NAMALWA (cell line): ENCODE measurements at regions not wholly inside any gene's neighbourhood (a gene's known extent, or its start where the extent isn't known, plus 50 kb on each side); places are given as distances from the start of the nearest gene placed in this dataset.
"Not testable (repeated sequence)": the region's sequence is repeated elsewhere in the genome, so short reads cannot be mapped to it uniquely, and the experiment has no call there.

Source experiments
- DNase-seq: peaks from one replicate; pipeline ENCODE4 v3.0.0-alpha.2; 2015; ENCODE audit warnings: low spot score

DNA sequence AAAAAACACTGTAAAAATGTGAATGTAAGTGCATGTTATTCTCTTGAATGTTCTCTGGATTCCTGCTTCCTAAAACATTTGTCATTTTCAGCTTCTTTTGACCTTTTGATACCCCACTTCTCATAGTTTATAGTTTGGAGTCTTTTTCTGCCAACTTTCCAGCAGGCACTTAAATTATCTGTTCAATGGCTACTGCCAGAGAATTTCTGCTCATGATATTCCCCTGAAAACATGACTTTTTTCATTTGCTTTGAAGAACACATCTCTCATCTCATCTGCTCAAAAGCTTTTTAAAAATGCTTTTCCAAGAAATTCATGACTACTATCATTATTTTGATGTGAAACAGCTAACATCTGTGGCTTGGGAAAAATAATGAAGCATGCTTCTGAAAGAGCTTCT lies 269.7 kb upstream of the PCDH7 start:
- DNase-seq: no peak

DNA sequence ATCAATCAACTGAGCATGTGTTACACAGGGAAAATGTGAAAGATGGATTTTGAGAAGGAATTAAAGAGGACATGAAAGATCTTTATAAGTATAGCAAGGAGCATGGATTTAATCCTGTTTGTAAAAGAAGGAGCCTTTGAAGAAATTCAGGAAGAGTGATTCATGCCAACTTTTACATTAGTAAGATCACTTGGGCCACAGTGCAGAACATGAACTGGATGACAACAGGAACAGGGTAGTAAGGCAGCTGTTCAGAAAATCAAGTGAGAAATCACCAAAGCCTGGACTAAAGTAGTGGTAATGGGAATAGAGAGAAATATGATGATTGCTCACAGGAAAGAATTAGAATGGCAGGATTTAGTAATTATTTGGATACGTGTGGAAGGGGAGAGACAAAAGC lies 265.7 kb upstream of the PCDH7 start:
- DNase-seq: no peak

DNA sequence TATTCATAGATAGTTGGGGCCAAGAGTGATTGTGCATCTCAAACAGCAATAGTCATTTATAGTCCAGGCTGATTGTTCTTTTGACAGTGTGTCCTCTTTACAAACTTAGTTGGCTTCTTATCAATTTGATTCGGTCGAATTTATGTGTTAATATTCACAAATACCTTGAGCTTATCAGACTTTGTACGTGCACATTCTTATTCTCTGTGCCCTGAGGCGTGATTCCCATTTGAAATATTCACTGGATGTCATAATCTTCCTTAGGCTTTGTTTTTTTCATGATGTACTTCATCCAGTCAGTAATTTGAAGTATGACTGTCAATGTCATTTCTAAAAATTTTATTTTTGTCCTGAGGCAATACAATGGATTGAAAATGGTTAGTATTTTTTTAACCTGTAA lies 263.5 kb upstream of the PCDH7 start:
- no peak for DNase-seq

DNA sequence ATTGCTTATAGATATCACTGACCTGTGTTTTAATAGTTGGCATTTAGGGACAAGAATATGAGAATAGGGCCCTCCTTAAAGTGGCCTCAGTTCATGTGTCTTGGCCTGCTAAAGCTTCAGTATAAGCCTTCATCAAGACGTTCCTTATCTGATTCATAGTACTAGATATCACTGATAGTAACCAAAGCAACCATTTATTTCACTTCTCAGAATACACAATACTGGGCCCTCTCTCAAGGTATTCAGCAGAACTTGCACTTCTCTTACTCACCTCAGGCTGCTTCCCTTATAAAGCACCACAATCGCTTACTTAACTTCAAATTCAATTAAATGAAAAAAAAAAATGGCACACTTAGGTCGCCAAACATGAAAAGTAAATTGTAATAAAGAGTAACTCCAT lies 259.4 kb upstream of the PCDH7 start:
- DNase-seq: no peak

DNA sequence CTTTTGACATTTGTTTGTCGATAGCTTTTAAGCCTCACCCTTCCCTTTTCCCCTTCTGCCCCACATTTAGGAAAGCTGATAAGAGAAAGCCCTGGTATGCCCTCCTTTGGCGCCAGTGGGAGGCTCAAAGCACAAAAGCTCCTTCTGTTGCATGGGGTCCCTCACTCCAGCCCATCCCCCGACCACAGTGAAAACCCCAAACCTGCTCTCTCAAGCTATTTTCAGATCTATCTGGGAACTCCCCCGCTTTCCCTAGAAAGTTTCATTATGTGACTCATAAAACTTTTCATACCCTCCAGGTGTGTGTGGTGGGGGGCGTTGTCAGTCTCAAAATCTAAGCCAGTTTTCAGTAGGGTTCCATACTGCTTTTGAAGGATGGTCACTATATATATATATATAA lies 259.0 kb upstream of the PCDH7 start:
- DNase-seq: no peak

DNA sequence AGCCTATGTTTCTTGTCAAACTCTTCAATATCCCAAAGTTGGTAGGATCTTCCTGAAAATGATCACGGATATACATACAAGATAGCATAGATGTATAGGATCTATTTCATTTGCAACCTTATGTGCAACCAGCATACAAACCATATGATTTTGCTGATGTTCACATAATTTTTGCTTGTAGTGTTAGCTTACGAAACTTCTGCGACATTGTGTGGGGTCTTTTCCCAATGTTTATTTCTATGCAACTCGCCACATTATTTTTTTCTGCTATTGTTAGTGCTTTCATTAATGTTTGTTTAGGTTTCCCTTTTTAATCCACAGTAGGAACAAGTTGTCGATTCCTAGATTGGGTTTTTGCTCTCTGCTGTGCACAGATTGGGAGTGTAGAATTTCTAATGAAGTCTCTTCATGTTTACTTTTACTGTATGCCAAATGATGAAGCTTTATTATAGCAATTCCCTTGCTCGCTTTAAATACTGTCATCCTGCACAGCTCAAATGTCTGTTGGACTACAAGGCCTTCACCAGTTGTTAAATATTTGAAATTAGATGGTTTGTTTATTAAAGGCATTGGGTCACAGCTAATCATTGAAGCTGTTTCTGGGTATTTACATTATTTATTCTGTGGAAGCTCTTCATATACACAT lies 257.6 kb upstream of the PCDH7 start:
- DNase-seq: no peak

DNA sequence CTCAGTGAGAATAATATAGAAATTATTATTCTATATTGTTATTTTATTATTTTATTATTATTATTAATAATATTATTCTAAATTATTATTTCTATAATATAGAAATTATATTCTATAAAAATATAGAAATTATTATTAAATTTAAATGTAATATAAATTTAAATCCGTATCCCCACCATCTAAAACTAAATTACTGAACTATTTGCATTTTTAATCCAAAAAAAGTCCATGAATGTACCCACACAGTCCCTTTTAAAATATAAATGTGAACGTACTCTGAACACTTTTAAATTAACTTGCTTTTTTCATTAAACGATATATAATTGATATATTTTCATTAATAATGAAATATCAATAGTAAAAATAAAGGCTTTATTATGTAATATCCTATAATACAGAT lies 248.3 kb upstream of the PCDH7 start:
- no peak for DNase-seq

DNA sequence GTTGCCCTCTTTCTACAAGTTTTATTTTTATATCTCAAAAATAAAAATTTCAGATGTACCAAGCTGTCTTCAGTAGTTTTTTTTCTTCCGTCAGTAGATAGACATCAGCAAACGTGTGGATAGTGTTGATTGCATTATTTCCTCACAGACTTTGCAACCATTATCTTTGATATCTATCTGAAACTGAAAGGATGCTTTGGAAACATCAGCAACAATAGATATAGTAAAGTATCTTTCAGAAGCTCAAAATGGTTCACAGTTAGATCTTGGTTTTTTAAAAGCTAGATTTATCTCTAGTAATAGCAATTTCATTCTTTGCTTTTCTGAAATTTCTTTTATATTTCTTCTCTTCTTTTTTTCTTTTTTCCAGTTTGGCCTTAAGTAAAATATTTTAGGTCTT lies 246.9 kb upstream of the PCDH7 start:
- no peak for DNase-seq

DNA sequence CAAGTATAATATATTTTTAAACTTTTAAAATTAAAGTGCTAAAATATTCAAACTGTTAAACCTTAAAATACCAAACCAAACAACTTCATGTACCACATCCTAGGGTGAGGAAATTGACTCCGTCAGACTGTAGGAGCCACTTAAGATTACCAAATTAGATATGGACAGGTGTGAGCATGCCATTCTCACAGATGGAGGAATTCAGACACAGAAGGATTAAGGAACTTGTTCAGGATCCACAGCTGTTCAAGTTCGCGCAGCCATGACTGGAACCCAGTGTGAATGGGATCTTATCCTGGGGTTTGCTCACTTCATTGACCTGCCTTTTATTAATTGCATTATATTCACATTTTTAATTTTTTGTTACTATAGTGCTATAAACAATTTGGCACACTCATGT lies 224.9 kb upstream of the PCDH7 start:
- DNase-seq: no peak

DNA sequence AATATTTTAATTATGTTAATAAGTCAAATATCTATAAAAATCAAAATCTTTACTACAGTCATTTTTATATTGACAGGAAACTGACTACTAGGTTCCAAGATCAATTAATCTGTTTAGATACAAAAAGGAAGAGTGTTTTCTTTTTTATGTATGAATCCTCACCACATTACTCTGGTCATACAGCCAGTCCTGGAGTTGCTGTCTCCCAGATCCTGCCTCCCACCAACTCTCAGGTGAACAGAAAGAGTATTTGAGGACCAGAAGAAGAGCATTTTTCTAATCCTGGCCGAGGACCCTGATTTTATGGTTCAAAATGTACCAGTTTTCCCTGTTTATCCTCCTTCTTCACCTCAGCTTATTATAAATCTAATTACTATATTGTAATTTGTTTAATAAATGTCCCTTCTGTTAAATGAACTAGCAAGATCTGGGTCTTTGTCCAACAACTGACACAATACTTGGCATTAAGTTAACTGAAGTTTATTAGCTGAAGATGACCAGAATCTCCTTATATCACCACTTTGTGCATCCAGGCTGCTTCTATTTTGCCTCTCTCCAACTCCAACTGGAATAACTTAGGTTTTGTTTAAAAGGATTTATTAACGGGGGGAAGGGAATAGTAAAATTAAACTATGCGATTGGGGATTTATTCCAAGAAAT lies 224.4 kb upstream of the PCDH7 start:
- no peak for DNase-seq

DNA sequence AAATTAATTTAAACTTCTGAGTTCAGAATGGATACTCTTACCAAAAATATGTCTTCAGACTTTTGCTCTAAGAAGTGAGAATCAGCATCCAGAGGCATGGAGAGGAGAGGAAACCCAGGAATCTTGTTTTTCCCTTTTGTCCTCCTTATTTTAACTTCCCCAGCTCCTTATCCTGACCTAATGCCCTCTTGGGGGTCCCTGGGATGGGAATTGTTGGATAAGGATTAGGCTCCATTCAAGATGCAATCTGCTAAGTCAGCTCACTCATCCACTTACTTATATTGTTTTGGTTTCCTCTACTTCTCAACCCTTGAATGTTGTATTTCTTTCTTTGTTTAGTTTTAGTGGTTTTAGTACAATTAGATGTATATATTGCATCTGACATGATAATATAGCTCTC lies 208.4 kb upstream of the PCDH7 start:
- DNase-seq: no peak

DNA sequence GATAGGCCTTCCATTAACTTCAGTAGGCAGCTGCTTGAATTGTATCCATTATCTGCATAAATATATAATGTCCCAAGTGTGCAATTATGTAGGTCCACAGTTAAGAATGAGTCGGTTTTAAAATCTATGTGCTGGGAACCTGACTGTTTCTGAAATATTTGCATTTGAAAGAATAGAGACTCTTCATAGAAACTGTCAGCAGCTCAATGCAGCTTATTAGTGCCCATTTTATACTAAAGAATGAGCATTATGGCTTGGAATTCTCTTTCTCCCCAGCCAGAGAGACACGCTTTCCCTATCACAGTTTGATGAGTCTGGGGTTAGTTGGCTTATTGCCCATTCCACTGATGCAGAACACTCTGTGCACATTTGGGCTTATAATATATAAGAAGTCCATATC lies 202.0 kb upstream of the PCDH7 start:
- DNase-seq: no peak

DNA sequence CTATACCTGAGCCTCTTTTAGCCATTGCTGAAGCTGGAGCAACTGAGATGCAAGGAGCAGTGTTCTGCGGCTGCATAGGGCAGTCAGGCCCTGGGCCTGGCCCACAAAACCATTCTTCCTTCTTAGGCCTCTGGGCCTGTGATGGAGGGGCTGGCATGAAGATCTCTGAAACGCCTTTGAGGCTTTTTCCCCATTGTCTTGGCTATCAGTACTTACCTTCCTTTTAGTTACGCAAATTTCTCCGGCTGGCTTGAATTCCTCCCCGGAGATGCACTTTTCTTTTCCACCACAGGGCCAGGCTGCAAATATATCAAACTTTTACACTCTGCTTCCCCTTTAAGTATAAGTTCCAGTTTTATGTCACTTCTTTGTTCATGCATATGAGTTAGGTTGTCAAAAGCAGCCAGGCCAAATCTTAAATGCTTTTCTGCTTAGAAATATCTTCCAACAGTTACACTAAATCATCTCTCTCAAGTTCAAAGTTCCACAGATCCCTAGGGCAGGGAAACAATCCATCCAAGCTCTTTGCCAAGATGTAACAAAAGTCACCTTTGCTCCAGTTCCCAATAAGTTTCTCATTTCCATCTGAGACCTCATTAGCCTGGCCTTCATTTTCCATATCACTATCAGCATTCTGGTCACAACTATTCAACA lies 194.4 kb upstream of the PCDH7 start:
- DNase-seq: no peak

DNA sequence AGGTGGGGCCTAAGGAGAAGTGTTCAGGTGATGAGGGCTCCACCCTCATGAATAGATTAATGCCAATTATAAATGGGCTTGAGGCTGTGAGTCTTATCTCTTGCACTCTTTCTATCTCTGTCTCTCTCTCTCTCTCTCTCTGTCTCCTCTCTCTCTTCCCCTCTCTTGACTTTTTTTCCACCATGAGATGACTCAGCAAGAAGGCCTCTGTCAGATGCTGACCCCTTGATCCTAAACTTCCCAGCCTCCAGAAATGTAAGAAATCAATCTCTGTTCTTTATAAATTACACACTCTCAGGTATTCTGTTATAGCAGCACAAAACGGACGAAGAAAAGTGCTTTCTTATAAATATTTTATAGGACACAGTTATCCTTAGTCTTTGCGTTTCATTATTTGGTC lies 184.9 kb upstream of the PCDH7 start:
- DNase-seq: no peak

DNA sequence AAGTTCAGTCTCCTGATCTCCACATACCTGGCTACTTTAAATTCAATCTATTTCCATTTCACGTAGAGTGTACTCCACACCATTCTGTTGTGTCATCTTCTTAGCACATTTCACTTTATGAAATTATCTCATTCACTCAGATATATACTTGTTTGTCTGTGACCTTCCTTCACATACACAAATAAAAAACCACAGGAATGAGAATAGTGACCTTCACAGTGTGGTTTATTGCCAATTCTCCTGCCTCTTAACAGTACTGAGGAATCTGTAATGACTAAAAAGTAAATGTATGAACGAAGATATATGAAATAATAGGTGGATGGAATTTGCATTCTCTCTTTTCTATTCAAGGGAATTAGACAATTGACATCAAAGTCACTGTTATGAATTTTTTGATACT lies 183.9 kb upstream of the PCDH7 start:
- DNase-seq: no peak

DNA sequence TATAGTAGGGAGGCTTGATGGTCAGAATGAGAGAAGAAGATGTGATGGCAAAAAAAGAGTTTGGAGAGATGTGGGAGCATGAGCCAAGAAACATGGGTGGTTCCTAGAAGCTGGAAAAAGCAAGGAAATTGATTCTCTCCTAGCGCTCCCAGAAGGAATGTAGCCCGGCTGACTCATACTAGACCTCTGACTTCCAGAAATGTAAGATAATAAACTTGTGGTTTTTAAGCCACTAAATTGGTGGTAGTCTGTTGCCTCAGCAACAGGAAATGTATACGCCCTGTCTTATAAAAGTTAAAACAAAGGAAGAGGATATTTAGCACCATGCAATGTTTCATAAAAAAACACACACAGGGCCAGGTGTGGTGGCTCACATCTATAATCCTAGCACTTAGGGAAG lies 182.7 kb upstream of the PCDH7 start:
- DNase-seq: no peak

DNA sequence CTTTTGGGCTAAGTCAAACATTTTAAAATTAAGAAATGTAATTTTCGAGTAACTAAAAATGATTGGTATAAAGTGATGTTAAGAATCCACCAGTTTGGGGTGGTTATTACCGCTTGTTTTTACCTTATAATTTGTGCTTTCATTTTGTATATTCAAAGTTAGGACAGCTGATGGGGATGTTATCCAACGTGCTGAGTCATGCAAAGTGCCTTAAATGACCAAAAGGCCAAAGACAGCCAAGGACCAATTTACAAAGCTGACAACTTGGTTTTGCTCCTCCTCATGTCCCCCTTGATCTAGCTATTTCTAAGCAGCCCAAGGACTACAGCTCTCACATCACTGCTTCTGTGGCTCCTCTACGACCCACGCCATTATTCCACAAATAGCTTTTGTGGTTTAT lies 181.4 kb upstream of the PCDH7 start:
- DNase-seq: no peak

DNA sequence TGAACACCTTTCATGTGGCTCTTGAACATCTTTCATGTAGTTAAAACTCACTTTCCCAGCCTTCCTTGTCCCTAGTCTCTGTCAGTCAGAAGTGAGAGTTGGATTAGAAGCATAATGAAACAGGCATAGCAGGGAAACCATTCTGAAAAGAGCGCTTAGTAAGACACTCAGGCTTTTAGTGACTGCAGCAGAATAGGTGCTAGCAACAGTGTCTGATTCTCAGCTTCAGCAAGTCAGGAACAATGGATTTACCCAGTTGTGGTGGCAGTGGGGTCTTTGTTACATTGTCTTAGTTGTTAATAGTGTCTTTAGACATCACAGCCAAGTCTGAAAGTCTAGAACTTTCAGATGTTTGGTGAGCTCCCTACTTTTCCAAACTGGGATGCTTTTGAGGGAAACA lies 177.1 kb upstream of the PCDH7 start:
- no peak for DNase-seq

DNA sequence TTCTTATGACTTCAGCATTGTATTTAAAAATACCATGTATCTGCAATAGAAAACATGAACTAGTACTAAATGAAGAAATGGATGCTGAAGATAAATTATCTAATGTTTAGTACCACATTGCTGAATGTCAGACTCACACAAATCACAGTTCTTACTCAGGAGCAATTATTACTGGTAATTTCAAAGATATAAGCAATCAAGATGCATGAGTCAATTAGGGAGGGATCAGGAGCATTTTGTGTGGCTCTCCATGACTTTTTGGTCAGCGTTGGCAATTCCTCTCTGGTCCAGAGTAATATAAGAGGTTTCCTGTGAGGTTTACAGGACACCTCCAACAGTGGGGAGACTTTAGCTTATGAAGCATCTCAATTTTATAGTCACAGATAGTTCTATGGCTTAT lies 167.0 kb upstream of the PCDH7 start:
- DNase-seq: no peak

DNA sequence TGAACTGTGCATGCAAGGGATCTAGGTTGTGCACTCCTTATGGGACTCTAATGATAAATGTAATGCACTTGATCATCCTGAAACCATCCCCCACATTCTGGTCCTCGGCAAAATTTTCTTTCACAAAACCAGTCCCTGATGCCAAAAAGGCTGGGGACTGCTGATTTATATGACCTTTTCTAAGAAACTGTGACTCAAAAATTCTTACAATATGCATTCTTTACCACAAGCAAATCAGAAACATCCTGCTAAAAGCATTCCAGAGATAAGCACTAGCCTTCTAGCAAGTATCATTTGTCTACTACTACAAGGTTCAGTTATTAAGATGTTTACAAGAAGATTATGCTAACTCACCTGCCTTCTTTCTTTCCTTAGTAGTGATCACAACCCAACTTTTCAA lies 166.5 kb upstream of the PCDH7 start:
- no peak for DNase-seq

DNA sequence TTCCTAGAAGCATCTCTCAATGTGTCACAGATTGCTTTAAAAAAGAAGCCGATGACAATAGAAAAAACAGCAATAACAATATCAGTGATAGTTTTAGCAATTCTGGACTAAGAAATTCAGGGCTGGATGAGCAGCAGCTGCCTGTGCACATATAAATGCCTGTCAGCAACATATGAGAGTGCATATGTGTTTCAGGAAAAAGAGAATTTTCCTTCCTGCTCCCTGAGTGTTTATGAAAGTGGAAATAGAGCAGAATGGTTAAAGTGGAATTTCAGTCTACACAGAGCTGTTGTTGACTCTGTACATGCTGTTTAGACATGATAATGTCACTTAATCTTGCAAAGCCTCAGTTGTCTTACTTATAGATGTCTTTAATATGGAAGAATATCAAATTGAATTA lies 164.4 kb upstream of the PCDH7 start:
- no peak for DNase-seq

DNA sequence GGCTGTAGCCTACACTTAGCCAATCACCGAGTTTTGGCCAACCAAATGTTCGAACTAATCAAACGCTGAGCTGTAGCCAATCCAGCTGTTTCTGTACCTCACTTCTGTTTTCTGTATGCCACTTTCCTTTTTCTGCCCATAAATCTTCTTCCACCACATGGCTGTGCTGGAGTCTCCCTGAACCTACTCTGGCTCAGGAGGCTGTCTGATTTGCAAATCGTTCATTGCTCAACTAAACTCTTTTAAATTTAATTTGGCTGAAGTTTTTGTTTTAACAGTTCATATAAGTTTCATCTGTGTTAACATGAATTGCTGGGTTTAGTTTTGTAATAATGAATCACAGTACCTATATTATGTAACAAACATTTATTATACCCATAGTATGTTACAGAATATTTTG lies 160.7 kb upstream of the PCDH7 start:
- no peak for DNase-seq

DNA sequence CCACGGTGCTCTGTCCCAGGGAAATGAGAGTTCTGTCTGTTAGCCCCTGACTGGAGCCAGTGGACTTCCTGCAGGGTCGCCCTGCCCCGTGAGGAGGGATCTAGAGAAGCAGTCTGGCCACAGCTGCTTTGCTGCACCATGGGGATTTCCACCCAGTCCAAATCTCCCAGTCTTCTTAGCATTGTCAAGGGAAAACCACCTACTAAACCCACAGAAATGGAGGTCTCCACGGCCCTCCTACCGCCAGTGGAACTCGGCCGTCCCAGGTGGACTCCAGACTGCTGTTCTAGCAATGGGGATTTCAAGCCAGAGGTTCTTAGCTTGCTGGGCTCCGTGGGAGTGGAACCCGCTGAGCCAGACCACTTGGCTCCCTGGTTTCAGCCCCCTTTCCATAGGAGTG lies 133.3 kb upstream of the PCDH7 start:
- DNase-seq: no peak

DNA sequence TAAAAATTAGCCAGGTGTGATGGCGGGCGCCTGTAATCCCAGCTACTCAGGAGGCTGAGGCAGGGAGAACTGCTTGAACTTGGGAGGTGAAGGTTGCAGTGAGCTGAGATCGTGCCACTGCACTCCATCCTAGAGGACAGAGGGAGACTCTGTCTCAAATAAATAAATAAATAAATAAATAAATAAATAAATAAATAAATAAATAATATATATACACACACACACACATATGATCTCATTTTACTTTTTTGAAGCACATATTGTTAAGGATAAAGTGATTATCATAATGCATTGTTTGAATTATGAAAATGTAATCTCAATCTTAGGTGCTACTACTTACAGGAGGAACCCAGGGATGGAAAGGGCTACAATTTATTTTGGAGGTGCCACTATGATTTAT lies 130.5 kb upstream of the PCDH7 start:
- not testable (repeated sequence) for DNase-seq
